ENCODE measurements at regions not wholly inside any gene's neighbourhood (a gene's known extent, or its start where the extent isn't known, plus 50 kb on each side); places are given as distances from the start of the nearest gene placed in this dataset.

GRCh38 chr1:30526652-30527345 lies 196.6 kb downstream of the MATN1 start:
- TF ChIP-seq CTCF (IDR thresholded peaks at IDR 0.05) (no peak), EP300 (IDR thresholded peaks at IDR 0.05) (no peak), POLR2A (IDR thresholded peaks at IDR 0.05) (no peak)

Data from ovary (tissue), 3 donors.